Activated naive CD8-positive, alpha-beta T cell treated with anti-CD3 and anti-CD28 coated beads for 36 hours (primary cell): ENCODE measurements at regions not wholly inside any gene's neighbourhood (a gene's known extent, or its start where the extent isn't known, plus 50 kb on each side); places are given as distances from the start of the nearest gene placed in this dataset.

Source experiments
- DNase-seq: peaks from one replicate; pipeline ENCODE4 v3.0.0; 2021
- H3K27ac Mint-ChIP-seq: one replicate; pipeline ENCODE4 v1.8.0; 2022; ENCODE audit warnings: mild to moderate bottlenecking, moderate library complexity, mixed read lengths
- H3K27me3 Mint-ChIP-seq: one replicate; pipeline ENCODE4 v1.8.0; 2022; ENCODE audit warnings: mild to moderate bottlenecking, mixed read lengths
- H3K36me3 Mint-ChIP-seq: one replicate; pipeline ENCODE4 v1.8.0; 2021; ENCODE audit warnings: mild to moderate bottlenecking, mixed read lengths
- H3K4me1 Mint-ChIP-seq: one replicate; pipeline ENCODE4 v1.8.0; 2021; ENCODE audit warnings: mixed read lengths
- H3K4me3 Mint-ChIP-seq: one replicate; pipeline ENCODE4 v1.8.0; 2022; ENCODE audit warnings: mild to moderate bottlenecking, moderate library complexity, mixed read lengths
- H3K9me3 Mint-ChIP-seq: one replicate; pipeline ENCODE4 v1.8.0; 2022; ENCODE audit warnings: mixed read lengths

GRCh38 chr2:41936771-41937463 lies 110.9 kb upstream of the PKDCC start:
- Mint-ChIP-seq H3K27ac (no peak overlapping the region), H3K4me1 (no peaks in the 10 kb centered on the region), H3K9me3 (no peaks in the 10 kb centered on the region), H3K27me3 (no peaks in the 10 kb centered on the region), H3K36me3 (no peaks in the 10 kb centered on the region), H3K4me3 (no peak overlapping the region)
- DNase-seq = no peak

GRCh38 chr2:41937464-41937906 lies 110.3 kb upstream of the PKDCC start:
- Mint-ChIP-seq H3K4me3 (no peak overlapping the region), H3K27ac (no peak overlapping the region), H3K9me3 (no peaks in the 10 kb centered on the region), H3K4me1 (no peaks in the 10 kb centered on the region), H3K36me3 (no peaks in the 10 kb centered on the region), H3K27me3 (no peaks in the 10 kb centered on the region)
- no peak for DNase-seq

GRCh38 chr2:41937921-41938708 lies 109.7 kb upstream of the PKDCC start:
- H3K36me3 Mint-ChIP-seq = no peaks in the 10 kb centered on the region

GRCh38 chr2:41940060-41940744 lies 107.6 kb upstream of the PKDCC start:
- H3K9me3 Mint-ChIP-seq = no peaks in the 10 kb centered on the region
- DNase-seq = no peak
- no peaks in the 10 kb centered on the region for H3K4me1 Mint-ChIP-seq
- no peaks in the 10 kb centered on the region for H3K27me3 Mint-ChIP-seq
- no peak overlapping the region for H3K4me3 Mint-ChIP-seq
- H3K27ac Mint-ChIP-seq = no peak overlapping the region
- no peaks in the 10 kb centered on the region for H3K36me3 Mint-ChIP-seq

More at GRCh38 chr2:41937921-41938708, 109.7 kb upstream of the PKDCC start:
- Mint-ChIP-seq H3K4me3 (no peak overlapping the region), H3K27ac (no peak overlapping the region), H3K9me3 (no peaks in the 10 kb centered on the region), H3K4me1 (no peaks in the 10 kb centered on the region), H3K27me3 (no peaks in the 10 kb centered on the region)
- DNase-seq = no peak

DNA sequence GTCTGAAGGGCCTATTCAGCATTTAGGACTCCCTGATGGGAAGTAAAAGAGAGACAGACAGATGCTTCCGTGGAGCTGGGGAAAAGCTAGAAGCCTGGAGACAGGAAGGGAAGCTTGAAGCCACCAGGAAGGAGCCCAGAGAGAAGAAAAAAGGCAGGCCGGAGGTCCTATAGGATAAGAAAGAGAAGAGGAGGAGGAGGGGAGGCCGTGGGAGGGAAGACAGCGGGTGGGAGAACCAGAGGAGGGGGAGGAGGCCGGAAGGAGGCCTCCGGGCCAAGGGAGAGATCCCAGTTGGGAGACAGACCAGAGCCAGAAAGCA lies 107.1 kb upstream of the PKDCC start:
- no peak overlapping the region for H3K27ac Mint-ChIP-seq
- no peak overlapping the region for H3K4me3 Mint-ChIP-seq
- H3K36me3 Mint-ChIP-seq = no peaks in the 10 kb centered on the region
- peaks cover under 1% of the 10 kb centered on the region for H3K27me3 Mint-ChIP-seq
- H3K4me1 Mint-ChIP-seq = no peaks in the 10 kb centered on the region
- H3K9me3 Mint-ChIP-seq = no peaks in the 10 kb centered on the region
- DNase-seq = no peak

- no peaks in the 10 kb centered on the region for H3K9me3 Mint-ChIP-seq
- H3K4me1 Mint-ChIP-seq = no peaks in the 10 kb centered on the region
- no peak for DNase-seq
- H3K4me3 Mint-ChIP-seq = no peak overlapping the region
- no peak overlapping the region for H3K27ac Mint-ChIP-seq
- H3K27me3 Mint-ChIP-seq = peaks cover 6% of the 10 kb centered on the region
- no peaks in the 10 kb centered on the region for H3K36me3 Mint-ChIP-seq
Measured at GRCh38 chr2:41941831-41942230, 106.0 kb upstream of the PKDCC start.

GRCh38 chr2:41942278-41942677 lies 105.5 kb upstream of the PKDCC start:
- Mint-ChIP-seq H3K4me3 (no peak overlapping the region), H3K9me3 (no peaks in the 10 kb centered on the region), H3K36me3 (no peaks in the 10 kb centered on the region), H3K4me1 (no peaks in the 10 kb centered on the region), H3K27me3 (peaks cover 6% of the 10 kb centered on the region), H3K27ac (no peak overlapping the region)
- DNase-seq = no peak

- peaks cover 11% of the 10 kb centered on the region for H3K27me3 Mint-ChIP-seq
- no peak overlapping the region for H3K27ac Mint-ChIP-seq
- H3K36me3 Mint-ChIP-seq = no peaks in the 10 kb centered on the region
- no peak for DNase-seq
- no peaks in the 10 kb centered on the region for H3K4me1 Mint-ChIP-seq
- H3K4me3 Mint-ChIP-seq = no peak overlapping the region
- no peaks in the 10 kb centered on the region for H3K9me3 Mint-ChIP-seq
Measured at GRCh38 chr2:41943159-41943558, 104.7 kb upstream of the PKDCC start.

GRCh38 chr2:41944220-41944880 lies 103.5 kb upstream of the PKDCC start:
- no peak overlapping the region for H3K4me3 Mint-ChIP-seq
- no peak for DNase-seq
- H3K36me3 Mint-ChIP-seq = no peaks in the 10 kb centered on the region
- peaks cover 11% of the 10 kb centered on the region for H3K27me3 Mint-ChIP-seq
- H3K4me1 Mint-ChIP-seq = no peaks in the 10 kb centered on the region
- H3K27ac Mint-ChIP-seq = no peak overlapping the region
- H3K9me3 Mint-ChIP-seq = no peaks in the 10 kb centered on the region

DNA sequence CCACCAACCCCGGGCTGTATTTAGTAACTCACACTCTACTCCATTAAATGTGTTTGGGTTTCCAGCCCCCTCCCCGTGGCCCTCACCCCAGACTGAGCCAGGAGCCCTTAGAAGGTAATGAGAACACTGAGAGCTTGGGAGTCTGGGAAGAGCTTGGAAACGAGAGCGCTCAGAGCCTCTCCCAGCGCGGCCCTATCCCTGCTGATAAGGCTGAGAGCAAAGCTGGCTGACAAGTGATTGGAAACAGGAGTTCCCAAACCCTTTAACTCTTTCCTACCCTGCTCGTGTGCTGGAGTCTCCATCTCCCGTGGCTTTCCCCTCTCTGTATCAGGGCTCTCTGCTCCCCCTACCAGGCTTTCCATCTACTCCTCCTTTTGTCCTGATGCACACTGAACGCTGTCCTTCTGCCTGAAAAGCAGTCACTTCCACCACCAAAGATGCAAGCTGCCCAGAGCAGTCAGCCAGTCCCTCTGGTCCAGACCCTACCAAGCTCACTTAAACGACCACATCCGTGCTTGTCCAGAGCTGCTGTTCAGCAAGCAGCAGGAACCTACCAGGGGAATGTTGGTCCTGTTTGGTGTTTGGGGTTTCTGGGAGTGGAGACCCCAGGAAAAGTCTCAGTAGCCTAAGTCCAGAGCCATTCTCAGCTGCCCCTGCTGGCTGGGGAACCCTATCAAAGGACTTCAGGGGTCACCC lies 100.0 kb upstream of the PKDCC start:
- H3K9me3 Mint-ChIP-seq = no peaks in the 10 kb centered on the region
- peaks cover 11% of the 10 kb centered on the region for H3K27me3 Mint-ChIP-seq
- DNase-seq = no peak
- no peak overlapping the region for H3K4me3 Mint-ChIP-seq
- H3K36me3 Mint-ChIP-seq = no peaks in the 10 kb centered on the region
- no peak overlapping the region for H3K27ac Mint-ChIP-seq
- no peaks in the 10 kb centered on the region for H3K4me1 Mint-ChIP-seq

- Mint-ChIP-seq H3K4me3 (no peak overlapping the region), H3K9me3 (no peaks in the 10 kb centered on the region), H3K27me3 (peaks cover 11% of the 10 kb centered on the region), H3K27ac (no peak overlapping the region), H3K4me1 (peaks cover under 1% of the 10 kb centered on the region), H3K36me3 (no peaks in the 10 kb centered on the region)
- no peak for DNase-seq
Measured at GRCh38 chr2:41948397-41948763, 99.4 kb upstream of the PKDCC start.

- no peaks in the 10 kb centered on the region for H3K36me3 Mint-ChIP-seq
- no peak overlapping the region for H3K4me3 Mint-ChIP-seq
- H3K27ac Mint-ChIP-seq = no peak overlapping the region
- peaks cover 11% of the 10 kb centered on the region for H3K27me3 Mint-ChIP-seq
- H3K4me1 Mint-ChIP-seq = peaks cover 4% of the 10 kb centered on the region
- no peaks in the 10 kb centered on the region for H3K9me3 Mint-ChIP-seq
- no peak for DNase-seq
Measured at GRCh38 chr2:41949091-41949882, 98.5 kb upstream of the PKDCC start.

- Mint-ChIP-seq H3K27me3 (peaks cover 11% of the 10 kb centered on the region), H3K4me3 (no peak overlapping the region), H3K36me3 (no peaks in the 10 kb centered on the region), H3K27ac (no peak overlapping the region), H3K9me3 (no peaks in the 10 kb centered on the region), H3K4me1 (peaks cover 4% of the 10 kb centered on the region)
- DNase-seq = no peak
Measured at GRCh38 chr2:41949883-41950665, 97.7 kb upstream of the PKDCC start.

- no peaks in the 10 kb centered on the region for H3K9me3 Mint-ChIP-seq
- peaks cover 4% of the 10 kb centered on the region for H3K4me1 Mint-ChIP-seq
- no peak overlapping the region for H3K4me3 Mint-ChIP-seq
- DNase-seq = no peak
- peaks cover 11% of the 10 kb centered on the region for H3K27me3 Mint-ChIP-seq
- H3K27ac Mint-ChIP-seq = no peak overlapping the region
- no peaks in the 10 kb centered on the region for H3K36me3 Mint-ChIP-seq
Measured at GRCh38 chr2:41950666-41950960, 97.2 kb upstream of the PKDCC start.
